HG02678 (cell line): ENCODE measurements at regions not wholly inside any gene's neighbourhood (a gene's known extent, or its start where the extent isn't known, plus 50 kb on each side); places are given as distances from the start of the nearest gene placed in this dataset.
"Not testable (repeated sequence)": the region's sequence is repeated elsewhere in the genome, so short reads cannot be mapped to it uniquely, and the experiment has no call there.

Source experiments
- ATAC-seq: cut with Tn5 transposase; IDR thresholded peaks from one replicate; pipeline ENCODE4 v1.9.1; 2021; ENCODE audit warnings: mild to moderate bottlenecking, moderate library complexity; ENCODE audit not compliant: unreplicated experiment

- no peak for ATAC-seq
Observed at GRCh38 chr1:181251713-181252075, 163.2 kb downstream of the IER5 start.

GRCh38 chr1:181253601-181254000, 165.1 kb downstream of the IER5 start:
- ATAC-seq = not testable (repeated sequence)

- no peak for ATAC-seq
Observed at GRCh38 chr1:181255270-181255929, 166.9 kb downstream of the IER5 start.

GRCh38 chr1:181257117-181257516, 168.6 kb downstream of the IER5 start:
- peak; percentile 98 for ATAC-seq

GRCh38 chr1:181259026-181259745, 170.7 kb downstream of the IER5 start:
- no peak for ATAC-seq

GRCh38 chr1:181260271-181260670, 171.8 kb downstream of the IER5 start:
- ATAC-seq = no peak

- no peak for ATAC-seq
Observed at GRCh38 chr1:181260994-181261393, 172.5 kb downstream of the IER5 start.

GRCh38 chr1:181262069-181262468, 173.6 kb downstream of the IER5 start:
- ATAC-seq = no peak

GRCh38 chr1:181263444-181263843, 174.9 kb downstream of the IER5 start:
- ATAC-seq = no peak

GRCh38 chr1:181264821-181265220, 176.3 kb downstream of the IER5 start:
- ATAC-seq = no peak

- ATAC-seq = no peak
Observed at GRCh38 chr1:181284978-181285377, 196.5 kb downstream of the IER5 start.

- no peak for ATAC-seq
Observed at GRCh38 chr1:181295217-181295616, 188.1 kb upstream of the CACNA1E start.

GRCh38 chr1:181296180-181296579, 187.1 kb upstream of the CACNA1E start:
- ATAC-seq = no peak

GRCh38 chr1:181308098-181308497, 175.2 kb upstream of the CACNA1E start:
- ATAC-seq = no peak

- no peak for ATAC-seq
Observed at GRCh38 chr1:181310560-181310959, 172.8 kb upstream of the CACNA1E start.

- ATAC-seq = no peak
Observed at GRCh38 chr1:181312946-181313345, 170.4 kb upstream of the CACNA1E start.

GRCh38 chr1:181313466-181313865, 169.9 kb upstream of the CACNA1E start:
- ATAC-seq = no peak

GRCh38 chr1:181314010-181314409, 169.3 kb upstream of the CACNA1E start:
- ATAC-seq = no peak

GRCh38 chr1:181314959-181315358, 168.4 kb upstream of the CACNA1E start:
- no peak for ATAC-seq

- no peak for ATAC-seq
Observed at GRCh38 chr1:181317261-181317930, 165.9 kb upstream of the CACNA1E start.

- ATAC-seq = no peak
Observed at GRCh38 chr1:181318022-181318857, 165.1 kb upstream of the CACNA1E start.
